Natural killer cell (primary cell): ENCODE measurements at regions not wholly inside any gene's neighbourhood (a gene's known extent, or its start where the extent isn't known, plus 50 kb on each side); places are given as distances from the start of the nearest gene placed in this dataset.

Source experiments
- ATAC-seq, 3 donors: fragments of 150-1000 bp in 2 of 3; fragments of 200-7000 bp in 1 of 3; cut with Tn5 transposase; 1 replicate in 1 of 3; 2 replicates in 2 of 3; pipeline ENCODE4 v1.10.0; 2021; ENCODE audit warnings: mild to moderate bottlenecking in 2 of 3, moderate library complexity in 2 of 3
- DNase-seq, 2 donors: peaks; one replicate each; pipeline versions ENCODE4 v3.0.0 to v3.0.0-alpha.2; 2013 to 2021; ENCODE audit warnings: mixed read lengths in 1 of 2
- H3K27ac ChIP-seq: one replicate; pipeline ENCODE4 v1.5.1; 2013; ENCODE audit warnings: mild to moderate bottlenecking, low read length
- H3K27me3 ChIP-seq: one replicate; pipeline ENCODE4 v1.6.1; 2013; ENCODE audit warnings: low read length; ENCODE audit not compliant: control insufficient read depth, insufficient read depth
- H3K36me3 ChIP-seq: one replicate; pipeline ENCODE4 v1.6.1; 2013; ENCODE audit warnings: low read length; ENCODE audit not compliant: control insufficient read depth, insufficient read depth
- H3K4me1 ChIP-seq: one replicate; pipeline ENCODE4 v1.6.1; 2013; ENCODE audit warnings: low read length; ENCODE audit not compliant: control insufficient read depth, insufficient read depth
- H3K4me3 ChIP-seq: one replicate; pipeline ENCODE4 v1.5.1; 2013; ENCODE audit warnings: low read length
- H3K9me3 ChIP-seq: one replicate; pipeline ENCODE4 v1.6.1; 2013; ENCODE audit warnings: low read length; ENCODE audit not compliant: control insufficient read depth, insufficient read depth
- H3K27ac Mint-ChIP-seq, 2 donors: one replicate each; pipeline ENCODE4 v1.8.0; 2022; ENCODE audit warnings: mild to moderate bottlenecking in 2 of 2, mixed read lengths in 2 of 2, moderate library complexity in 1 of 2
- H3K27me3 Mint-ChIP-seq, 2 donors: one replicate each; pipeline ENCODE4 v1.8.0; 2022; ENCODE audit warnings: low read depth in 2 of 2, mixed read lengths in 2 of 2
- H3K36me3 Mint-ChIP-seq: one replicate; pipeline ENCODE4 v1.8.0; 2022; ENCODE audit warnings: mixed read lengths
- H3K4me1 Mint-ChIP-seq, 2 donors: one replicate each; pipeline ENCODE4 v1.8.0; 2022; ENCODE audit warnings: mixed read lengths in 2 of 2
- H3K4me3 Mint-ChIP-seq: one replicate; pipeline ENCODE4 v1.8.0; 2022; ENCODE audit warnings: mild to moderate bottlenecking, moderate library complexity, mixed read lengths
- H3K9me3 Mint-ChIP-seq, 2 donors: one replicate each; pipeline ENCODE4 v1.8.0; 2022; ENCODE audit warnings: mixed read lengths in 2 of 2
- CTCF ChIP-seq: fragments of 200-600 bp; IDR thresholded peaks from one replicate; pipeline ENCODE4 v1.8.0; 2022; ENCODE audit warnings: antibody characterized with exemption
- WGBS: methylation state at CpG from one replicate; pipeline ENCODE4 v1.1.7; 2013; ENCODE audit warnings: missing lambda C conversion rate; ENCODE audit not compliant: insufficient coverage; 5-methylcytosine and 5-hydroxymethylcytosine counted together
- intact Hi-C: fragments of 100-400 bp; cut with micrococcal nuclease; formaldehyde crosslinking; loops from one replicate; pipeline ENCODE4 v1.14.2; 2022

- no peaks in the 10 kb centered on the region for H3K4me1 Mint-ChIP-seq
- no peak overlapping the region for H3K27ac Mint-ChIP-seq
- peaks cover 15 to 44% of the 10 kb centered on the region in 2 donors for H3K27me3 Mint-ChIP-seq
- Histone ChIP-seq H3K4me3 (no peak overlapping the region), H3K27ac (no peak overlapping the region), H3K9me3 (no peaks in the 10 kb centered on the region), H3K36me3 (no peaks in the 10 kb centered on the region), H3K4me1 (no peaks in the 10 kb centered on the region), H3K27me3 (peaks cover 4% of the 10 kb centered on the region)
- H3K9me3 Mint-ChIP-seq: no peaks in the 10 kb centered on the region
- ATAC-seq (no peak), DNase-seq (no peak)
- intact Hi-C loops: no loop called here
- H3K4me3 Mint-ChIP-seq: no peak overlapping the region
- no peak for TF ChIP-seq CTCF
- no peaks in the 10 kb centered on the region for H3K36me3 Mint-ChIP-seq
Observed at GRCh38 chr1:232112076-232112475, 485.5 kb downstream of the DISC1 start.

GRCh38 chr1:232111611-232112010 is 485.0 kb downstream of the DISC1 start:
- Mint-ChIP-seq H3K4me3 (no peak overlapping the region), H3K36me3 (no peaks in the 10 kb centered on the region), H3K27ac (no peak overlapping the region), H3K9me3 (no peaks in the 10 kb centered on the region), H3K4me1 (no peaks in the 10 kb centered on the region), H3K27me3 (peaks cover 15 to 44% of the 10 kb centered on the region in 2 donors)
- TF ChIP-seq CTCF: no peak
- WGBS: no CpG with 5 or more reads among the region's 3 CpGs
- Histone ChIP-seq H3K9me3 (no peaks in the 10 kb centered on the region), H3K4me1 (no peaks in the 10 kb centered on the region), H3K27me3 (peaks cover 4% of the 10 kb centered on the region), H3K4me3 (no peak overlapping the region), H3K27ac (no peak overlapping the region), H3K36me3 (no peaks in the 10 kb centered on the region)
- ATAC-seq (no peak), DNase-seq (no peak)
- intact Hi-C loops: no loop called here

GRCh38 chr1:232110281-232111090 is 483.9 kb downstream of the DISC1 start:
- Histone ChIP-seq H3K4me3 (no peak overlapping the region), H3K9me3 (no peaks in the 10 kb centered on the region), H3K36me3 (no peaks in the 10 kb centered on the region), H3K4me1 (no peaks in the 10 kb centered on the region), H3K27me3 (peaks cover 4% of the 10 kb centered on the region), H3K27ac (no peak overlapping the region)
- 50% methylated on average over 14 of the region's 14 CpGs for WGBS
- Mint-ChIP-seq H3K4me3 (no peak overlapping the region), H3K27ac (no peak overlapping the region), H3K27me3 (peaks cover 15 to 39% of the 10 kb centered on the region in 2 donors), H3K36me3 (no peaks in the 10 kb centered on the region), H3K9me3 (no peaks in the 10 kb centered on the region), H3K4me1 (no peaks in the 10 kb centered on the region)
- no peak for ATAC-seq
- intact Hi-C loops: no loop called here
- DNase-seq: no peak
- no peak for TF ChIP-seq CTCF

- H3K9me3 Mint-ChIP-seq: no peaks in the 10 kb centered on the region
- peaks cover 4% of the 10 kb centered on the region for H3K27me3 ChIP-seq
- H3K9me3 ChIP-seq: no peaks in the 10 kb centered on the region
- ATAC-seq (no peak), DNase-seq (no peak)
- H3K4me1 Mint-ChIP-seq: no peaks in the 10 kb centered on the region
- H3K27ac ChIP-seq: no peak overlapping the region
- TF ChIP-seq CTCF: no peak
- no peak overlapping the region for H3K27ac Mint-ChIP-seq
- H3K36me3 ChIP-seq: no peaks in the 10 kb centered on the region
- H3K36me3 Mint-ChIP-seq: no peaks in the 10 kb centered on the region
- peaks cover 21 to 50% of the 10 kb centered on the region in 2 donors for H3K27me3 Mint-ChIP-seq
- no peak overlapping the region for H3K4me3 ChIP-seq
- no peaks in the 10 kb centered on the region for H3K4me1 ChIP-seq
- 75% methylated on average over 1 of the region's 1 CpG for WGBS
- H3K4me3 Mint-ChIP-seq: no peak overlapping the region
- intact Hi-C loops: no loop called here
Observed at GRCh38 chr1:232109391-232109790, 482.8 kb downstream of the DISC1 start.
